RWPE1 (cell line): ENCODE measurements at regions not wholly inside any gene's neighbourhood (a gene's known extent, or its start where the extent isn't known, plus 50 kb on each side); places are given as distances from the start of the nearest gene placed in this dataset.

Source experiments
- CTCF ChIA-PET: fragments of 350-600 bp; sonication (Branson Sonifier 250); formaldehyde crosslinking; extraction: SDS; loops from one replicate; lab custom pipeline; 2021; lab: Yijun Ruan, JAX
- POLR2A ChIA-PET: fragments of 400-600 bp; formaldehyde crosslinking; extraction: SDS; loops from one replicate; lab custom pipeline; 2020; ENCODE audit warnings: antibody characterized with exemption; ENCODE audit not compliant: low non-redundant PET; lab: Yijun Ruan, JAX
- DNase-seq: peaks from one replicate; pipeline ENCODE4 v3.0.0; 2012; ENCODE audit warnings: low spot score
- H3K27ac ChIP-seq: fragments of 450-650 bp; 2 replicates; pipeline ENCODE4 v1.5.1; 2017
- TF ChIP-seq, protein P1 (sequence below): fragments of 450-650 bp; conservative IDR thresholded peaks from 2 replicates; pipeline ENCODE4 v1.5.1; 2017; ENCODE audit warnings: low read depth, mild to moderate bottlenecking

DNA sequence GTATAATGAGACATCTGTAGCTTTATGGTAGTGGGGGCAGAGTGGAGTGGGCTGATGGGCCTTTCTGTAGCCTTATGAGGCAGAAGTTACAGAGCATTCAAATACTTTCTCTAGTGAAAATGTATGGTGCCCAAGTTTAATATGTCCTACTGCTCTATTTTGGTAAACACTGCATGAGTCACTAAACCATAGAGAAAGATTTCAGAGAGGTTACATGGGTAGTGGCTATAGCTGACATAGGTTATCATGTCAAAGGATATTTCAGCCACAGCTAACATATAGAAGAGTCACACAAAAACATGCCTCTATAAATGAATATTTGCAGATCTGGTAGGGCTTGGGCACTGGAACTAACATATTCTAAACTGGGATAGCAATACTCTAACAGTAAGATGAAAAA lies 212.4 kb upstream of the USP25 start:
- TF ChIP-seq, protein P1, sequence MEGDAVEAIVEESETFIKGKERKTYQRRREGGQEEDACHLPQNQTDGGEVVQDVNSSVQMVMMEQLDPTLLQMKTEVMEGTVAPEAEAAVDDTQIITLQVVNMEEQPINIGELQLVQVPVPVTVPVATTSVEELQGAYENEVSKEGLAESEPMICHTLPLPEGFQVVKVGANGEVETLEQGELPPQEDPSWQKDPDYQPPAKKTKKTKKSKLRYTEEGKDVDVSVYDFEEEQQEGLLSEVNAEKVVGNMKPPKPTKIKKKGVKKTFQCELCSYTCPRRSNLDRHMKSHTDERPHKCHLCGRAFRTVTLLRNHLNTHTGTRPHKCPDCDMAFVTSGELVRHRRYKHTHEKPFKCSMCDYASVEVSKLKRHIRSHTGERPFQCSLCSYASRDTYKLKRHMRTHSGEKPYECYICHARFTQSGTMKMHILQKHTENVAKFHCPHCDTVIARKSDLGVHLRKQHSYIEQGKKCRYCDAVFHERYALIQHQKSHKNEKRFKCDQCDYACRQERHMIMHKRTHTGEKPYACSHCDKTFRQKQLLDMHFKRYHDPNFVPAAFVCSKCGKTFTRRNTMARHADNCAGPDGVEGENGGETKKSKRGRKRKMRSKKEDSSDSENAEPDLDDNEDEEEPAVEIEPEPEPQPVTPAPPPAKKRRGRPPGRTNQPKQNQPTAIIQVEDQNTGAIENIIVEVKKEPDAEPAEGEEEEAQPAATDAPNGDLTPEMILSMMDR: no peak
- ChIA-PET CTCF (interaction anchor here (0.5 kb wide), 1 partner anchor 75 kb away, joined by 5 read pairs; no protein-coding TSS in a partner anchor), POLR2A (no interaction called here)
- DNase-seq: no peak
- no peak overlapping the region for H3K27ac ChIP-seq

DNA sequence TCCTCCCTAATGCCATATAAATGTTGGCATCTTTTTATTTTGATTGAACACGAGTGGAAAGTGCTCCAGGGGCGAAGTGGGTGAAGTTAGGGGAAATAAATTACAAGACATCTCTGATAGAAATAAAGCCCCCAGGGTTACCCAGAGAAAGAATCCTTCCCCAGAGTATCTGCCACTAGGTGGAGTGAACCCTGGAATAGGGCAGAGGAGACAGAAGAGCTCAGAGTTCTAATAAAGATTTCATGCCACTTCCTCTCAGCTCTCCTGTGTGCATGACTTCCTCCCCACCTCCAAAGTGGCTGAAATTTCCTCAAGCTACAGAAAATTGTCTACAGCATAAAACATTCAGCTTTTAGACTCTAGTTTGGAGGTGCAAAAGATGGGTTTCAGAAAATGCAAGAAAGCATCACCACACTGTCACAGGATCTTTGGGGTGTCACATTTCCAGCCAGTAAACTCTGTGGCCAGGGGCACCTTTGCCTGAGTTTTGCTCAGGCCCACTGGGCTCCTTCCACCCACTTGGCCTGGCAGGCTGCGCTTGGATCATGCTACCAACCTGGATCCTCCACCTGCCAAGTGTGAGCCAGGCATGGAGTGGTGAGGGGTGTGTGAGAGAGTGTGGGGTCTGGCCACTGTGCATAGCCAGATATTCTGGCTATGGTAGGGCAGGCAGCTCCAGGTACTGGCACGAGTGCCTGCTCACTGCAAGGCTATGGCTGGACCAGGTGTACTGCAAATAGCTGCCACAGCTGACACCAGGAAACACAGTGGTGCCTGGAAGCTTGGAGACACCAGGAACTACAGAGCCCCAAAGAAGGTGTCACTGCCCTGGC lies 208.8 kb upstream of the USP25 start:
- no peak overlapping the region for H3K27ac ChIP-seq
- POLR2A ChIA-PET: no interaction called here
- peak; percentile 4 for DNase-seq
- TF ChIP-seq, protein P1: no peak
- CTCF ChIA-PET: no interaction called here

DNA sequence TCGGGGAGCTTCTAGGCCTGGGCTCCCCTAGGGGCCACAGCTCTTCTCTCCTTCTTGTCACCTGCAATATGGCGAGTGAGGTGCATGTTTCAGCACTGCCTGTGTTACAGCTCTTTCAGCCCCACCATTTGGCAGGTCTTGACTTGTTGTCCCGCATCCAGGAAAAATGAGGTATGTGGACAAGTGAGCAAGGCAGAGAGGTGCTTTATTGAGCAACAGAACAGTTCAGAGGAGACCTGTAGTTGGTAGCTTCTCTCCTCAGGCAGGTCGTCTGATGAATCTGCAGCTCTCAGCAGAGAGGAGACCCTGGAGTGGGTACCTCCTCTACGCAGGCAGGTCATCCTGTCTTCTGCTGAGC lies 208.2 kb upstream of the USP25 start:
- TF ChIP-seq, protein P1: no peak
- POLR2A ChIA-PET: no interaction called here
- CTCF ChIA-PET: no interaction called here
- no peak for DNase-seq
- no peak overlapping the region for H3K27ac ChIP-seq

DNA sequence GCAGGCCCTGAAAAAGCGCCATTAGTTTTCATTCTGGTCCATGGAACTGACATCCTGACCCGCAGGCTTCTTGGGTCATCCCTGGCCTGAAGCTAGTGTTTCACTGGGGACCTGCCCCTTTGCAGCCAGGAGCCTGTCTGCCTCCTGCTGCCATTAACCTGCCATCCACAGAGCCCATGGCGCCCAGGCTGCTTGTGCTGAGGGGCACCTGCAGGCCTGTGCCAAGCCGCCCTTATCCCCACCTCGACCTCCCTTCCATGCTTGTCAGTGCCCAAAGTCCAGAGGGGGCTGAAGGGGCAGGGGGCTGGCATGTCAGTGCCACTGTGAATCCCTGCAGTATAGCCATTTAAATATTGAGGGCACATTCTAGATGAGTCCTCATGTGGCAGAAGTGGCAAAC lies 207.6 kb upstream of the USP25 start:
- POLR2A ChIA-PET: no interaction called here
- H3K27ac ChIP-seq: no peak overlapping the region
- TF ChIP-seq, protein P1: no peak
- no peak for DNase-seq
- CTCF ChIA-PET: interaction anchor here (0.8 kb wide), 1 partner anchor 1393 kb away, joined by 3 read pairs; no protein-coding TSS in a partner anchor

DNA sequence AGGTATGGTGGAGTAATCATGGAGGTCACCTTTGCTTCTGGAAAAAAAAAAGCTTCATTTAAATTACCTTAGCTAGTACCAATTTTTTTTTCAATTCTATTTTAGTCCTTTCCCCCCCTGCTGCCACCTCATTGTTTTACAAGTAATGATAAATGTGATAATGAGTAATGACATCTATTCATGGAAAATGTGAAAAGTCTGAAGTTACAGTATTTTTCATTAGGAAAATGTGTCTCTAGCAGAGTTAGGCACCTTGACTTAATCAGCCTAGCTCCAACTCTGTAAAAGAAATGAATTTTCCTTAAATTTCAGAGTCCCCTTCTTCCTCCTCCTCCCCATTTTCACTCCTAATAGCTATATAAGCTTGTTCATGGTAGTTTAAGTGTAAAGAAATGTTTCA lies 204.9 kb upstream of the USP25 start:
- no peak overlapping the region for H3K27ac ChIP-seq
- POLR2A ChIA-PET: no interaction called here
- no peak for DNase-seq
- CTCF ChIA-PET: no interaction called here
- TF ChIP-seq, protein P1: no peak

DNA sequence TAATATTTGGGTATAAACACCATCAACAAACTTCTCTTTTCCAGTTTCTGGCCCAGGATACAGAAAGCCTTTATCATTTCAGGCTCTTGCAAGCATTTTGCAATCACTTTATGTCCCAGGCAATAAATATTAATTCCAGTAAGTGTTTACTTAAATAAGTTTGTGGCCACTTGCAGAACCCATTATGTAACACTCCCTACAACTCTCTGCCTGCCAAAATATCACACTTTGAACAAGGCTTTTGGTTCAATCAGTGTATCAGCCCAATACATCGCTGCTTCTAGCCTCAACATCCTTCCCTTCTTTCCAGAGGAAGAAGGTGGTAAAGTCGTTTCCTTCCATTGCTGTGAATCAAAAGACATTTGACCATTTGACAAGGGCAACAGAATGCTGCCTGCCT lies 203.0 kb upstream of the USP25 start:
- no peak overlapping the region for H3K27ac ChIP-seq
- ChIA-PET CTCF (no interaction called here), POLR2A (no interaction called here)
- no peak for DNase-seq
- TF ChIP-seq, protein P1: no peak
